GM12865 (cell line): ENCODE measurements at regions not wholly inside any gene's neighbourhood (a gene's known extent, or its start where the extent isn't known, plus 50 kb on each side); places are given as distances from the start of the nearest gene placed in this dataset.
"Not testable (repeated sequence)": the region's sequence is repeated elsewhere in the genome, so short reads cannot be mapped to it uniquely, and the experiment has no call there.

Source experiments
- DNase-seq: peaks from one replicate; pipeline ENCODE4 v3.0.0; 2010; ENCODE audit warnings: low read depth
- H3K4me3 ChIP-seq: 2 replicates; pipeline ENCODE4 v1.5.1; 2011; ENCODE audit warnings: mild to moderate bottlenecking, low read depth, low read length, control low read depth
- TF ChIP-seq, protein P1 (sequence below): IDR thresholded peaks from 2 replicates; pipeline ENCODE4 v1.5.1; 2011; ENCODE audit warnings: low read length, control low read depth, low read depth, inconsistent platforms; ENCODE audit not compliant: insufficient read depth; ENCODE audit errors: missing control alignments

DNA sequence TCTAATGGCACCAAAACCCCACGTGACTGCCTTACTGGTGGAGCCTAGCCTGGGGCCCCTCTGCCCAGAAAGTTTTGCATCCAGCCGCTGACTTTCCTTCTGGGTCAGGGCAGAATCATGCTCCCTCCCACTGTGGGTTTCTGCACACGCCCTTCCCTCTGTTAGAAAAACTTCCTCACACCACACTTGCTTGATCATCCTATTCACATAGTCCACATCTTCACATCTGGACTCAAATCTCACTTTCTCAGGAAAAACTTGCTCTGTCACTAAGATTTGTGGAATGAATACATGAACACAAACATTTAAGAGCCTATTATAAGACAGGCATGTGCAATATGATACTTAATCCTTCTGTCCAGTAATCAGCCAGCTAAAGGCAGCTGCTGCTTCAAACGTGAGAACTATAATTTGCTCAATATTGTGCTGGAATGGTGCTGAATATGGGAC, 274.7 kb downstream of the RND3 start:
- TF ChIP-seq, protein P1, sequence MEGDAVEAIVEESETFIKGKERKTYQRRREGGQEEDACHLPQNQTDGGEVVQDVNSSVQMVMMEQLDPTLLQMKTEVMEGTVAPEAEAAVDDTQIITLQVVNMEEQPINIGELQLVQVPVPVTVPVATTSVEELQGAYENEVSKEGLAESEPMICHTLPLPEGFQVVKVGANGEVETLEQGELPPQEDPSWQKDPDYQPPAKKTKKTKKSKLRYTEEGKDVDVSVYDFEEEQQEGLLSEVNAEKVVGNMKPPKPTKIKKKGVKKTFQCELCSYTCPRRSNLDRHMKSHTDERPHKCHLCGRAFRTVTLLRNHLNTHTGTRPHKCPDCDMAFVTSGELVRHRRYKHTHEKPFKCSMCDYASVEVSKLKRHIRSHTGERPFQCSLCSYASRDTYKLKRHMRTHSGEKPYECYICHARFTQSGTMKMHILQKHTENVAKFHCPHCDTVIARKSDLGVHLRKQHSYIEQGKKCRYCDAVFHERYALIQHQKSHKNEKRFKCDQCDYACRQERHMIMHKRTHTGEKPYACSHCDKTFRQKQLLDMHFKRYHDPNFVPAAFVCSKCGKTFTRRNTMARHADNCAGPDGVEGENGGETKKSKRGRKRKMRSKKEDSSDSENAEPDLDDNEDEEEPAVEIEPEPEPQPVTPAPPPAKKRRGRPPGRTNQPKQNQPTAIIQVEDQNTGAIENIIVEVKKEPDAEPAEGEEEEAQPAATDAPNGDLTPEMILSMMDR: no peak
- H3K4me3 ChIP-seq: no peak overlapping the region
- no peak for DNase-seq

DNA sequence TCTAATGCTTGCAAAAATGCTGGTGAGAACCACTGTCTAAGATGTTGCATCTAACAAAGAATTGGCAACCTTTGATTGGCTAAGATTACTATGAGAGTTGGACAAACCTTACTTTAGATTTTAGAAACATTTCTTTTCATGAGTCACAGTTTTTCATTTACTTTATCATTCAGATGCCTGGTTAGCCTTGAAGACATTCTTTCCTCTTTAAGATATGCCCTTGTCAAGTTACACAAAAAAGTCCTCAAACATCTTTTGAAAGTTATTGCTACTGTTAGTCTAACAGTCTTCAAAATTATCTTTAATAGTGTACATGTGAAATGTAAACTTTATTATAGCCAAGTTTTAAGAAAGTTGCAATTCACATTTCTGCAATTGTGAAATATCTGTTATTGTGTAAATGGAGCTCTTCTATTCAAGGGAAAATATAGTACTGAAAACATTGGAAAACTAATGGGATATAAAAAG, 276.3 kb downstream of the RND3 start:
- DNase-seq: no peak
- no peak overlapping the region for H3K4me3 ChIP-seq
- TF ChIP-seq, protein P1: no peak

DNA sequence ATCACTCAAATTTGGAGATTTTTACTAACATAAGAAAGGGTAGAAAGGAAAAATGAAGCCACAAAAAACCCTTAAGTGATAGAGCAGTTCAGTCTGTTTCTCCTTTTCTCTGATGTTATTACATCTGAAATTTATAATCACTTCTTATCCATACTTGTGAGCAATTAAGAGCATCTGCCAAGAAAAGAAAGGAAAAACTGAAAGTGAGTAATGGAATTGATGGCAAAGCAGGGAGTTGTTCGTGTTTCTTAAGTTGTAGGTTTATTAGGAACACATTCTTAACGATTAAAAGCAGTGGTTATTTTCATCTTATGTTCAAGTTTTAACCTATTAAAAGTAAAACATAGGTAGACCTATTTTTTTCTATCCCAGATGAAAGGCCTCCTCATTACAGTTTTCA, 277.7 kb downstream of the RND3 start:
- no peak overlapping the region for H3K4me3 ChIP-seq
- TF ChIP-seq, protein P1: no peak
- no peak for DNase-seq

DNA sequence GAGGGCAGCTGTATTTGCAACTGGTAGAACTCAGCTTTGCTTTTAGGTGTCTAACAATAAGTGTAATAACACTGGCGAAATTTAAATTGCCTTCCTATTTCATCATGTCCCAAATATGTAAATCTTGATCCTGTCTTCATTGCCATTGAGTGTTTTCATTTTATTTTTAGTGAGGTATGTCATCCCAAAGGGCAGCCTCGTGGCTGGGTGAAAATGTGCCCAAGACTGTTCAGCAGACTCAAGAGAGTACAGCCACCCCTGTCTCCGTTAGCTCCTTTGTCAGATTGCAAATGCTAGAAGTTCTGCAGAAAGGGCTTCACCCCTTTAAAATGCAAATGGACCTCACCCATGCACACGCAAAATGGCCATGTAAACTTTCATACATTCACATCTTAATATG, 278.8 kb downstream of the RND3 start:
- no peak overlapping the region for H3K4me3 ChIP-seq
- TF ChIP-seq, protein P1: no peak
- no peak for DNase-seq

DNA sequence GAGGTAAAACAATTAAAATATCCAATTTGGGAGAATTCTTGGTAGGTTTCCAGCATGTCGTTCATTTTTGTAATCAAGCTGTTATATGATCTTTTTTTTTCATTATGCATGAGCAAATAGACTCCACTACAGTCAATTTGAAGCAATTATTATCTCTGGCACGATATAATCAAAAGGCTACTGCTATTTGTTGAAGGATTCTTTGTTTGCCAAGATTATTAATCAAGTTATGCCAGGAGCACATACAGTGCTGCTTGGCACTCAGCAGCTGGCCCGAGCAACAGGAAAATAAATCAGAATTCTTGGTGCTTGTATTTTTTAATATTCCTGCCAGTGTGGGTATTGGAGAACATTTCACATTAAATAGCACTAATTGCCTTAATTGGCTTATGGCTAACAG, 279.5 kb downstream of the RND3 start:
- TF ChIP-seq, protein P1: no peak
- no peak for DNase-seq
- no peak overlapping the region for H3K4me3 ChIP-seq

DNA sequence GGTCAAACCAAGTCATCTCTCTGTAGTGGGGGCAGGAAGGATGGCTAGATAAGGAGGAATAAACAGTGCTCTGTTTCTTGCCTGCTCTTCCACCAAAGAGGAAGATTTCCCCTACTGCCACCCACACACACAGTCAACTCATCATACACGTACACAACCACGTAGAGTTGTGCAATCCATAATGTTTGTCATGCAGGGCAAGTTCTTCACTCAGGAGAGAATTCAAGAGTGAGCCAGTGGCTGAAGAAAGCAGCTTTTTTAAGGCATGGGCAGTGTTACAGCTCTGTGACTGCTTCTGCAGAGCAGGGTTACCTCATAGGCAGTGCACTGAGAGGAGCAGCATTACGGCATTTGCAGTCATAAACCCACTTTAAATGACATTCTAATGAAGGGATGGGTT, 283.0 kb downstream of the RND3 start:
- TF ChIP-seq, protein P1: no peak
- no peak for DNase-seq
- no peak overlapping the region for H3K4me3 ChIP-seq

DNA sequence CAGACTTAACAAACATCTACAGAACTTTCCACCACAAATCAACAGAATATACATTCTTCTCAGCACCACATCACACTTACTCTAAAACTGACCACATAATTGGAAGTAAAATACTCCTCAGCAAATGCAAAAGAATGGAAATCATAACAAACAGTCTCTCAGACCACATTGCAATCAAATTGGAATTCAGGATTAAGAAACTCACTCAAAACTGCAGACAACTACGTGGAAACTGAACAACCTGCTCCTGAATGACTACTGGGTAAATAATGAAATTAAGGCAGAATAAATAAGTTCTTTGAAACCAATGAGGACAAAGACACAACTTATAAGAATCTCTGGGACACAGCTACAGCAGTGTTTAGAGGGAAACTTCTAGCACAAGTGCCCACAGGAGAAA, 292.7 kb downstream of the RND3 start:
- not testable (repeated sequence) for H3K4me3 ChIP-seq, DNase-seq

DNA sequence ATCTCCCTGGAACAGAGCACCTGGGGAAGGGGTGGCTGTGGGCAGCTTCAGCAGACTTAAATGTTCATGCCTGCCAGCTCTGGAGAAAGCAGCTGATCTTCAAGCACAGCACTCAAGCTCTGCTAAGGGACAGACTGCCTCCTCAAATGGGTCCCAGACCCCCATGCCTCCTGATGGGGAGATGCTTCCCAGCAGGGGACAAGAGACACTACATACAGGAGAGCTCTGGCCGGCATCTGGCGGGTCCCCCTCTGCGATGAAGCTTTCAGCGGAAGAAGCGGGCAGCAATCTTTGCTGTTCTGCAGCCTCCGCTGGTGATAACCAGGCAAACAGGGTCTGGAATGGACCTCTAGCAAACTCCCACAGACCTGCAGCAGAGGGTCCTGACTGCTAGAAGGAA, 294.8 kb downstream of the RND3 start:
- TF ChIP-seq, protein P1: no peak
- H3K4me3 ChIP-seq: no peak overlapping the region
- DNase-seq: no peak
